Bronchial epithelial cell (primary cell): ENCODE measurements at regions not wholly inside any gene's neighbourhood (a gene's known extent, or its start where the extent isn't known, plus 50 kb on each side); places are given as distances from the start of the nearest gene placed in this dataset.

Source experiments
- DNase-seq: peaks from one replicate; pipeline ENCODE4 v3.0.0-alpha.2; 2010; ENCODE audit warnings: low read depth
- FAIRE-seq: peaks from 2 replicates; lab custom pipeline; 2011; peaks lifted over from hg19 to GRCh38; lab: Jason Lieb, UNC
- H3K27me3 ChIP-seq: 2 replicates; pipeline ENCODE4 v1.5.1; 2011; ENCODE audit warnings: low read length; ENCODE audit not compliant: control insufficient read depth, insufficient read depth
- H3K36me3 ChIP-seq: 2 replicates; pipeline ENCODE4 v1.5.1; 2011; ENCODE audit warnings: low read length; ENCODE audit not compliant: control insufficient read depth, insufficient read depth
- H3K4me3 ChIP-seq: 2 replicates; pipeline ENCODE4 v1.5.1; 2011; ENCODE audit warnings: mild to moderate bottlenecking, low read depth, low read length, control low read depth
- CTCF ChIP-seq: IDR thresholded peaks from 2 replicates; pipeline ENCODE4 v1.5.1; 2011; ENCODE audit warnings: mild to moderate bottlenecking, moderate library complexity, low read length, control low read depth, inconsistent platforms; ENCODE audit not compliant: insufficient read depth, severe bottlenecking

GRCh38 chr4:156146571-156146970 is 192.9 kb upstream of the CTSO start:
- FAIRE-seq: no peak
- TF ChIP-seq CTCF: no peak

GRCh38 chr4:156144961-156145360 is 191.3 kb upstream of the CTSO start:
- FAIRE-seq (no peak), DNase-seq (no peak)
- TF ChIP-seq CTCF: no peak
- Histone ChIP-seq H3K4me3 (no peak overlapping the region), H3K27me3 (no peaks in the 10 kb centered on the region), H3K36me3 (no peaks in the 10 kb centered on the region)

More at GRCh38 chr4:156146571-156146970, 192.9 kb upstream of the CTSO start:
- no peaks in the 10 kb centered on the region for H3K27me3 ChIP-seq
- H3K4me3 ChIP-seq: no peak overlapping the region
- H3K36me3 ChIP-seq: no peaks in the 10 kb centered on the region
- DNase-seq: no peak

GRCh38 chr4:156138781-156139280 is 185.2 kb upstream of the CTSO start:
- no peak for TF ChIP-seq CTCF

GRCh38 chr4:156137679-156138473 is 184.2 kb upstream of the CTSO start:
- H3K4me3 ChIP-seq: no peak overlapping the region
- no peaks in the 10 kb centered on the region for H3K36me3 ChIP-seq
- TF ChIP-seq CTCF: no peak
- no peaks in the 10 kb centered on the region for H3K27me3 ChIP-seq
- FAIRE-seq: peak; percentile 60
- no peak for DNase-seq

More at GRCh38 chr4:156138781-156139280, 185.2 kb upstream of the CTSO start:
- DNase-seq: no peak
- no peak overlapping the region for H3K4me3 ChIP-seq
- no peaks in the 10 kb centered on the region for H3K36me3 ChIP-seq
- no peak for FAIRE-seq
- no peaks in the 10 kb centered on the region for H3K27me3 ChIP-seq

GRCh38 chr4:156132196-156132595 is 178.5 kb upstream of the CTSO start:
- DNase-seq: no peak
- no peak for TF ChIP-seq CTCF
- FAIRE-seq: no peak
- no peaks in the 10 kb centered on the region for H3K36me3 ChIP-seq
- H3K4me3 ChIP-seq: no peak overlapping the region
- H3K27me3 ChIP-seq: no peaks in the 10 kb centered on the region
